Activated CD4-positive, alpha-beta T cell treated with anti-CD3 and anti-CD28 coated beads, Interleukin-10, Interleukin-2, amounts not matched to agents 100 ng/mL and 50 ng/mL, durations not matched to agents 16 hours and 8 hours (primary cell): ENCODE measurements at regions not wholly inside any gene's neighbourhood (a gene's known extent, or its start where the extent isn't known, plus 50 kb on each side); places are given as distances from the start of the nearest gene placed in this dataset.

Source experiments
- DNase-seq: peaks from one replicate; pipeline ENCODE4 v3.0.0-alpha.2; 2020

DNA sequence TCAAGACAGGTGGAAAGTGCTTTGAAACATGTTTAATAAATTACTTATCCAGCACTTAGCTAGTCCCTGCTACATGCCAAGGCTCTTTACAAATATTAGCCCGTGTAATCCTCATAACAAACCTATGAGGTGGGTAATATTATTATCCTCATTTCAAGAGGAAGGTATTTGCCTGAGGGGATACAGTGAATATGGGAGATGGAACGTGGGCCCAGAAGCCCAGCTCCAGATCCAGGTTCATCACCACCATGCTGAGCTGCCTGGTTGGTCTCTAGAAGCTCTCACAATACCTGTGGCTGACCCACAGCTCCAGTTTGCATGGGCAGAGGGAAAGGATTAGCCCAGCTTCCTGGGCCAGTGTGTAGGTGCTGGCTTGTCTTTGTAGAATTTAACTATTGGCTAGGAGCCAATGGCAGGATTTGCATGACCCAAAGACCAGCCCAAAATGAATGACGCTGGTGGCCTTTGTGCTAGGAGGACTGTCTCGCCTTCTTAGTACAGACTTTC lies 61.6 kb upstream of the ATP8B1 start:
- no peak for DNase-seq

DNA sequence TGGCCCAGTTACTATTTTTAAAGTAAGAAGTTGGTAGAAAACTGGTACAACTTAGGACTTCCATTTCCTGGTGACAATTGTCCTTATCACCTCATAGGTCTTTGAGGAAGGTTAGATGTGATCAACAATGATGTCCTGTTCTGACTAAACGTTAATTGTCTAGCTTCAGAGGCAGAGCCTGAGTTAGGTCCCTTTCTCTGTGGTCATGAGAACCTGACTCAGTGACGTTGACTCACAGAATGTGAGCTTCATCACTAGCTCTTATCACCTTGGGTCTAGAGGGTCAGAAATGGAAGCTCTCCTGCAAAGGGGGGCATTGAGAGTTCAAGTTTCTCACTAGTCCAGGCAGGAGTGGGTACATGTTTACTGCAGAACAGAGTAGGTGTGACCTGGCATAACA lies 60.6 kb upstream of the ATP8B1 start:
- peak; percentile 1 for DNase-seq

DNA sequence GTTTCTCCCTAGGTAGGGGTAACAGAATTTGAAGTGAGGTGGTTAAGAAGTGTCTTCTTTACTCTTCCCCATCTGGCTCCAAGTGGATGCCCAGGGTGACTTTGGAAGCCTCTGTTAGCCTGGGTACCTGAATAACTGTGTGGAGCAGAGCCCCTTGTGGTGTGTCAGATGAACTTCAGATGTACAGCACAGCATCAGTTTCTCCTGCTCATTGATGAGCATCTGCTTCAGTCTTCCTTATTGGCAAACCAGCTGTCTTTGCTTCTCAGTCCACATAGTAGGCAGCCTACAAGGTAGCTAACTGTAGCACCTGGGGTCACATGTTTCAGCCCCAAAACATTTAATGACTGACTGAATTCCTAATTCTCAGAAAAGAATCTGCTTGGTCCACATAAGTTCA lies 56.2 kb upstream of the ATP8B1 start:
- peak; percentile 32 for DNase-seq

DNA sequence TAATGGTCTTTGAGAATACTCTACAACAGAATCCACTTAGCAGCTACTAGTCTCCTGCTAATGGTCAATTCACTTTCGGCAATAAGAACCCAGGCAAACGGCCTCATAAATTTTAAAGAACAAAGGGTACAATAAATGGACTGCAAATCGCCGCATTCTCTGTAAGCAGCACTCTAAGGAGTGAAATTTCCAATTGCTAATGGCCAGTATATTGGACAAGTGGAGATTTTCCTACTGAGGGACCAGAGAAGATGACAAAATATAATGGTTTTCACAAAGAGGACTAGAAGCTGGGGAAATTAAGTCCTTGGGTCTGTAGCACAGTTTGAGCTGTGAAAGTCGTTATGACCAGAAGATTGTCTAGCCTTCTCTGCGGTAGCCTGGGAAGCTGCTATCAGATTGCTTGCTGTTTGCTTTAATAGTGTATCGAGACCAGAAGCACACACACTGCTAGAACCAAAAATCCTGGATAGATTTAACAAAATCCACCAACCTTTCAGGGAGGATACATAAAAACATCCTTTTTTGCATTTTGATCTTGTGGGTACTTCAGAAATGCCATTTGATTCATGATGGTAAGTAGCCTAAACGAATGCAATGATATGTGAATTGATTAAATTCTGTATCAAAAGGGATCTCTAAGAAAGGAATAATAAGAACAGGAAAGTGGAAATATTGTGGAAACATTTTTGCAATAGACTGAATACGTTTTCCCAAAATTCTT lies 53.6 kb upstream of the ATP8B1 start:
- DNase-seq: no peak

DNA sequence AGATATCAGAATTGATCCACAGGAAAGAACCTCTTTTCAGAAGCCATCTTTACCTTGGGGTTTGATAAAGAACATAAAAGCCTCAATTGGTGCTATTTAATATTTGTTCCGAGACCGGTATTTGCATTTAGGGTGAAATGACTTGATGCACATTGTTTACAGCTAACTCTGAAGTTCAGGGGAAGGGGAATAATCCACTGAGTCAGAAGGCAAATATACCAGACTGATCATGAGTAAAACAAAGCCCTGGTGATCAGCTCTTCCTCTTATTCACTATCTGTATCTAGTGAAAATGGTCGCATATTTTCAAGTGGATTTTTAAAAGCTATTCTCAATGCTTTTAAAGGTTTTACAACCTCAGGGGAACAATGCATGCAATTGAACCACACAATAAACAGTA lies 53.0 kb upstream of the ATP8B1 start:
- no peak for DNase-seq

DNA sequence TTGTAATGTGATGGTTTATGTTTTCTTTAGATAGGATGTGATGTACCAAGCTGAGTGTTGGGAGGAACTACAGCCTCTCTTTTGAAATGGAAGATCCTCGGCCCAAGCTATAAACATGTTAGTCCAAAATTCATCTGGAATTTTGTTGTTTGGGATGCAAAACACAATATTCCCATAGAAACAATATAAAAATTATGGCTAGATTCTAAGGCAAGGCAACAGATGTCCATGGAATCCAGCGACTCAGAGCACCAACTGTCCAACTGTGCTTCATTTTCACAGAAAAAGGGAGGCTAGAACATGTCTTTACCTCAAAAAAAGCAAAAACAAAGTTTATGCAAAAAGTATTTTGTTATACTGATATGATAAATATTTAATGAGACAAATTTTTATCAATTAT lies 52.4 kb upstream of the ATP8B1 start:
- DNase-seq: no peak

DNA sequence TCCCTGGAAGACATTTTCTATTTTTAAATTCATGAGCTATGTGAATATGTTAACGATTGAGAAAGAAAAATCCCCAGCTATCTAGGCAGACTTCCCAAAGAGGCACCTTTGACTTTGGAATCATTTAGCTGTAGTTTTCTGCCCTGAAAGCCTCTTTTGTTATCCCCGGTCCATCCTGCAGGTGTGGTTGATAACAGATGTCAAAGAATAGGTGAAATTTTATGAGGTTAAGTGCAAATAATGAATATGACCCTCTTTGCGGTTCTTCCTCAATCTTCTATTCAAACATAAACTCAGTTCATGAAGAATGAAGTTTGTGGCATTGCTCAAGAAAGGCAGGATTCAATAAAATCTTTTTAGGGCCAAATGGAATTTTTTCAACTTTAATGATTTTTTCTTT lies 51.6 kb upstream of the ATP8B1 start:
- no peak for DNase-seq

DNA sequence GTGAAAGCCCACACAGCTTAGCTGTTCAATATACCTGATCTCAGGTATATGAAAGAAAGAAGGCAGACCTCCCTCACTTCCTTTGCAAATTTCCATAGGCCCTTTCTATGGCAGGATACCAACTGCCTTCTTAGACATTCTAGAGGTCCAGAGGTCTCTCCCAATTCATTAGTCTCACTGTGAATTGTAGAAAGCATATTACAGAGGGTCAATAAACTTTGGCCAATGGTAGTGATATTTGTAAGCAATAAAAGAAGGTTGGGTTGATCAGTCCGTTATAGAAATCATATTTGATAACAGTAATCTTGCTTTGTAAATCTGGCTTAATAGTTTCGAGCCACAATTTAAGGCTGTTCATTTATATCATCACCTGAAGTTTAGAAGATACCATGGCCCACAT lies 50.7 kb upstream of the ATP8B1 start:
- no peak for DNase-seq

DNA sequence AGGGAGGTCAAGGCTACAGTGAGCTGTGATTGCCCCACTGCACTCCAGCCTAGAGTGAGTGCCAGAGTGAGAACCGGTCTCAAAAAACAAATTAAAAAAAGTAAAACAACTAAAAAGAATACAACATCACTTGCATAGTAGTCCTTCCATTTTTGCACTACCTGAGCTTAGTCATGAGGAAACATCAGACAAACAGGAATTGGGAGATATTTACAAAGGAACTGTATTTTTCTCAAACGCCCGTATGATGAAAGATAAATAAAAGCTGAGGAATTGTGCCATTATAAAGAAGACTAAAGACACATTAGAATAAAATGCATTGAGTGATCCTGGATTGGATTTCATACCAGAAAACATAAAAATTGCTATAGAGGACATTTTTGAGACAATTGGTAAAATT lies 50.0 kb upstream of the ATP8B1 start:
- DNase-seq: no peak
